ENCODE measurements at regions not wholly inside any gene's neighbourhood (a gene's known extent, or its start where the extent isn't known, plus 50 kb on each side); places are given as distances from the start of the nearest gene placed in this dataset.

DNA sequence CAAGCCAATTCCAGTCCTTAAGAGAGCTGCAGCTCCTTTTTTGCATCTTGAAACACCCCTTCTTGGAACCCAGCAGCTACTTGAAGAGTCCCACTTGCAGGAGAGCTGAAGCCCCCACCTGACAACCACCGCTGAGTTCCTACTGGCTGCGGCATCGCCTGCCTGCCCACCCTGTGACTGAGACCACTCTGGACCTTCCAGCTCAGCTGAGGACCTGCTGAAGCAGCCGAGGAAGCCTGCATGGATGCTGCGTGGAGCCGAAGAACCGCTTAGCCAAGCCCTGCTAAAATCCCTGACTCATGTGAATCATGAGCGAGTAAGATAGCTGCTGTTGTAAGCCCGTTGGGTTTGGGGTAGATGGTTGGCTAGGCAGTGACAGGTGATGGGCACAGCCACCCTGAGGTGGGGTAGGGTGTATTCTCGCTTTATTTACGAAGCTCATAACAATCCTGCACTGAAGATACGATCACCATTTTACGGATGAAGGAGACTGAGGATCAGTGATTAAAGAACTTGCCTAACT lies 78.4 kb downstream of the INHBB start:
- DNase-seq (ENCODE audit: low read depth, low spot score): no peak
- H3K27ac ChIP-seq: no peak overlapping the region

DNA sequence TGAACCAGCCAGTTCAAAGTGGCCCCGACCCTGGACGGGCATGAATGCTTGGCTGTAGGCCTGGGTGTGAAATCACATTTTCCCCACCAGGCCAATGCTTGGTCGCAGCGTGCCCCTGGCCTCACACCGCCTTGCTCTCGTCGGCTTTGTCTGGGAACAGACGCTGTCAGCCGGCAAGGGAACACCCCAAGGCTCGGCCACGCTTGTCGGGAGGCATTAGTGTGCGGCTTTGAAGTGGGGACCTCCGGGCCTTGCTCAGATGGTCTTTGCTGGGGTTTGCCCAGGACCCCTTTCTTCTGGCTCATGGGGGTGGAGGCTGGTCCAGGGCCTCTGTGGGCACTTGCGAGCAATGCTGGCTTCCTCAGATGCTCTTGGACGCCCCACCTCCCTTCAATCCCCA lies 79.1 kb downstream of the INHBB start:
- no peak for DNase-seq (ENCODE audit: low read depth, low spot score)
- H3K27ac ChIP-seq: no peak overlapping the region

DNA sequence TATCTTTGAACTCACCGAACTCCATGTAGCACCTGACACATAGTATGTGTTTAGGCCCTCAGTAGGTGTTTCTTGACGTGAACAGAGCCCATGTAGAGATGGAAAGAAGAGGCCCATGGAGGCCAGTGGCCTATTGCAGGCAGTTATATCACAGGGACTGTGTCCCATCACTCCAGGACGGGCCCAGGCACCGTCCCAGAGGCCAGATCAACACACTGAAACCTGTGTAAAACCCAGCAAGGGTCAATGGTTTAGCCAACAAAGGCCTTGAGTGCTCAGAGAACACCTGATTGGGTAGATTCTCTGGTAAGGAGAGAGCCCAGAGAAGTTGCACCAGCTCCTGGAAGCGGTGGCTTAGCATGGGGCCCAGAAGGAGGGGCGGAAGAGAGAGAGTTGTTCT lies 82.8 kb downstream of the INHBB start:
- no peak for DNase-seq (ENCODE audit: low read depth, low spot score)
- no peak overlapping the region for H3K27ac ChIP-seq

DNA sequence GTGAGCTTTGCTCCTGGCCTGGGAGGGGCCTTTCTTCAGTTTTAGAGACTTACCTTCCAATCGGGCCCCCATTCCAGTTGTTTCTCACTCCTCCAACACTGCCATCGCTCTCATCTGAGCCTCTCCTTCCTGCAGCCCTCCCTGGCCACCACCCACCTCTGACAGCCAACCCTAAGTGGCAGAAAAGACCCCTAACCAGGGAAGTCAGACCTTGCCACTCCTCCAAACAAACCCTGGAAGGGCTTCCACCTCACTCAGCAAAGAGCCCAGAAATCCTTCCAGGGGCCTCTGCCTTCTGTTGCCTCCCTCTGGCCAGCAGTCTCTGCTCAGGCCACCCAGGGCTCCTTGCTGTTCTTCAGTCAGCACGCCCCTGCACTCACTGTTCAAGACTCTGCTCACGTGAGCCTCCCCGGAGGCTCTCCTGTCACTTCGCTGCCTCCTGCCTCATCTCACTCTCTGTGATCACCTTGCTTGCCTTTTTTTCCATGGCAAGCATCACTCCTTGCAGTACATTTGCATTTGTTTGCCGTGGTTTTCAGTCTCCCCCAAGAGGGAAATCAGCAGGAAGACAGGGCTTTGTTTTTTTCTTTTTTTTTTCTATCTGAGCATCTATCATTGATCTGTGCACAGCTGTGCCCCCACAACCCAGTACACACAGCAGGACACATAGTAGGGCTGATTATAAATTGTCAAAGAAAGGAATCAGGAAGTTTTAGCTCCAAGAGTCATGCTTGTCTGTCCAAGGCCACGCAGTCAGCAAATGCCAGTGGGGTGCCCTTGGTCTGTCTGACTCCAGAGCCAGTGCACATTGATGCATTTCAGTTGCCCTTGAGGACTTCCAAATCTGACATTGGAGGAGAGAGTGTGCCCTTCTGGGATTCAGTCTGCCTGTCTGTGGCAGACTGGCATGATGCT lies 83.9 kb downstream of the INHBB start:
- no peak overlapping the region for H3K27ac ChIP-seq
- no peak for DNase-seq (ENCODE audit: low read depth, low spot score)

DNA sequence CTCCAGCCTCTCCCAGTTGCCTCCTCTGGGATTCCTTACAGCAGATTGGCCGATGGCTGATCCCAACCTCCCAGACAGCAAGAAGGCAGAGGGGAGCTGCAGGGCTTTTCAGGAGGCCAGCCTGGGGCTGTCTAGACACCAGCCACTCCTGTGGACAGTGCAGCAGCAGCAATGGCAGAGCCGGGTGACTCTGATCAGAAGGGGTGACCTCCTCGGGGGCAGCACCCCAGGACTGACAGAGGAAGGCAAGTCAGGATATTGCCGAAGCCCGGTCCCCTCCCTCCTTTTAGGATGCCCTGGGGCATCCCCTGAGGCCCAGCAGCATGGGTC lies 84.5 kb downstream of the INHBB start:
- no peak for DNase-seq (ENCODE audit: low read depth, low spot score)
- H3K27ac ChIP-seq: no peak overlapping the region

DNA sequence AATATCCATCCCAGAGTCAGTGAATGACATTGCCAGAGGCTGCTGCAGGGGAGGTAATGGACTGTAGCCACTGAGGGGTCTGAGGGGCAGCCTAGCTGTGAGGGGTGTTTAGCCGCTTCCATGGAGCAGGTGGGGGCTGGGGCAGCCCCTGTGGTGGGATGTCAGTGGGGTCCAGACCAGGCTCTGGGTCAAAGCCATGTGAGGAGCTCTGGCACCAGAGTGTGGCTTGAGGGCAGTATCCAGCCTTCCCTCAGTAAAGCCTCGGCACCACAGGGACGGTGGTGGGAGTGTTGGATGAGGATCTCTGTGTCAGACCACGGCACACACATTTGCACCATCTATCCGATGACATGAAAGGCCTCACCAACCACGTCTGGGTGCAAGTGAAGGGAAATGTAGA lies 85.0 kb downstream of the INHBB start:
- DNase-seq (ENCODE audit: low read depth, low spot score): no peak
- no peak overlapping the region for H3K27ac ChIP-seq

DNA sequence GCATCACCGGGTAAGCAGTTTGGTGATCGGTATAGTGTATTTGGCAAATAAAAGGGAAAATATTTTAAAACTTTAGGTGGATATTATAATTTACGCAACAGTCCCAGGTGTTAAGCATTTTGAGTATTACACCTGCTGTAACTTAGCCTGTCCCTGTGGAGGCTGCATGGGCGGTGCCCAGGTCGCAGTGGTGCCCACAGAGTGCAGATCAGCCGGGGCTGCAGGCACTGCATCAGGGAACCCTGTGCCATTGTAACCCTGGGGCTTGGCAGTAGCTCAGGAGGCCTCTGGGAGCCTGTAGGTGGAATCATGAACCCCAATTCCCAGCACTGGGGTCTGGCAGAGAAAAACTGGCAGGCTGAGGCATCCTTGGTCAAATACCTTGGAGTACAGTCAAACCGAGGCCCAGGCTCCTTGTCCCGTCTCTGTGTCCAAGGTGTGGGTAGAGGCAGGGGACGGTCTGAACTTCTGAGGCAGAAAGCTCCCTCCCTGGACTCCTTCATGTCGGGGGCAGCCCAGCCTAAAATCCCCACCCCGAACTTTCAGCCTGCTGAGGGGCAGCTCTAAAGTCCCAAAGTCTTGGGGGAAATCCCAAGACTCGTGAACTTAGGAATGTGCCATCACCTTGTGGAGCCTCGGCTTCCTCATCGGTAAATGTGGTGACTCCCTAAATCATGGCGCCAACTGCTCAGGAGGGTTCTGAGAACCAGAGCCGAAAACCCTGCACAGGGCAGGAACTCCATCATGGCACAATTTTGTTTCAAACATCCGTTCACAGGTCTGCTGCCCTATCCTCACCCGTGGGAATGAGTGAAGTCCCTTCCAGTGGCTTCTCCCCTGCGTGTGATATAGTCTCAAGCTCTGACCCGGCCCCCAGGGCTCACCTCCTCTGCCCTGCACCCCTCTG lies 85.7 kb downstream of the INHBB start:
- DNase-seq (ENCODE audit: low read depth, low spot score): no peak
- H3K27ac ChIP-seq: no peak overlapping the region

DNA sequence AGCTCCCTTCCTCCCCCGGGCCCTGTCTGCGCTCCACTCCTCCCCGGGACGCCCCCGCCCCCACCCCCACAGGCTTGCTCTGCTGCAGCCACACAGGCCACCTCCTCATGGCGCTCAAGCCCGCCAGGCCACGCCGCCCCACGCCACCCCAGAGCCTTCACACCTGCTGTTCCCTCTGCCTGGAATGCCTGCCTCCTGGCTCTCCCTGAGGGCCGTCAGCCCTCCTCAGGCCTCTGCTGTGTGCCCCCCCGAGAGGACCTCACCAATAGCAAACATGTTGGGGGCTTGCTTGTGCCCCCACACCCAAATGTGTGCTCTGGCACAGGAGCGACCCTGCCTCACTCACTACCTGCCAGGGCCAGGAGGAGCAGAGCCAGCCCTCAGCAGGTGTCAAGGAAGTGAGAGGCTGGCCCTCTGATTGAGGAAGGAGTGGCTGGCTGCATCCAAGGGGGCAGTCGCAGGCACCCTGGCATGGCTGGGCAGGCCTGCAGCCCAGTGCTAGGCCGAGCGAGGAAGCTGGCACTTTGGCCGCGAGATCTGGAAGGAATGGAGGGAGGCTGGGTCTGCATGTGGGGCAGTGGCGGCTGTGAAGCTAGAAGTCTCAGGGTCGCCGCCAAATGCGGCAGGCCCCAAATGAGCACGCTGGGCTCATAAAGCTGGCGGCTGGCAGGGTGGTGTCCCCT lies 86.5 kb downstream of the INHBB start:
- no peak for DNase-seq (ENCODE audit: low read depth, low spot score)
- no peak overlapping the region for H3K27ac ChIP-seq

DNA sequence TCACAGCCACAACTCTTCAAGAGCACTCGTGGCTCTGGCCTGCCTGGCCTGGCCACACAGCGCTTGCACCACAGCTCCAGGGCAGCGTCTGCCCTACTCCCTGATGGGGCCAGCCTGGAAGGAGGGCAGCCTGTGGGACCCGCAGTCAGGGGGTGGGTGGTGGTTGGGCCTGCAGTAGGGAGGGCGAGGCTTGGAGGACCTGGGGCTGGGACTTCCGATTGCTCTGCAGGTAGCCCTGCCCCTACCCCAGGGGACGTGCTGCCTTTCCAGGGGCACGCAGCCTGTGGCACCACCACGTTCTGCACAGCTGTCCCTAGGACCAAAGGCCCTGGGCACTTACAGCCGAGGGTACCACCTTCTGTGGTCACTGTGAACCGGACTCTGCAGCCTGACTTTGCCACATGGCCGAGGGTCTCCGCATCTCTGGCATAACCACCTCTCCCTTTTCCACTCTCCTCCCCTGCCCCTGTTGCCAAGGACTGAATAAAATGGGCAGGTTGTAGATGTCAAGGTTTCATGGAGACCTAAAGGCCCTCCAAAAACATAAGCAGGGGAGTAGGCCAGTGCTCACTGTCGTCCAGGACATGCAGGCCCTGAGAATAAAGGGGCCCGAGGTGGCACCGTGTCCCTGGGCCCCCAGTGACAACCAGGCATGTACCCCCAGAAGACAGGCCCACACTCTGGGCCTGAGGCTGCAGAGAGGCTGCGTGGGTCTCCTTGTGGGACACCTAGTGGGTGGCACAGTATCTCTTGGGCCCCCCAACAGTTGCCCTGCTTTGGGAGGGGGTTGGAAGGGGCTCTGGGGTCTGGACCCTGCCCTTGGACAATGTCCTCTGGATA lies 87.3 kb downstream of the INHBB start:
- DNase-seq (ENCODE audit: low read depth, low spot score): no peak
- H3K27ac ChIP-seq: no peak overlapping the region

DNA sequence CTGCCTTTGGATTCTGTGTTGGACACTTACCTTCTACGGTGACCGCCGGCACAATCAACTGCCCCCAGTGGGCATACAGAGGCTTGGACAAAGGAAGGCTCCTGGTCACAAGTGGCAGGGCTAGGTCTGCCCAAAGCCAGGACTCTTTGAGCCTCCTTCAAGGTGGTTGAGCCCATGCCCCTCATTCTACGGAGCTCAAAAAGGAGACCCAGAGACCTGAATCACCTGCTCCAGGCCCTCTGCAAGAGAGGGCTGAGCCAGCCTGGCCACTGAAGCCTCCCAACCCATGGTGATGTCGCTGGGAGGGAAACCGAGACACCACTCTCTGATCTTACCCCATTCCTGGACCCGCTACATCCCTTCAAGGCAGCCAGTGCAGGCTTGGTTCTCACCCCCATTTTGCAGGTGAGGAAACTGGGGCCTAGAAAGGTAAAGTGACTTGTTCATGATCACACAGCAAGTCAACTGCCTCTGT lies 87.9 kb downstream of the INHBB start:
- no peak for DNase-seq (ENCODE audit: low read depth, low spot score)
- H3K27ac ChIP-seq: no peak overlapping the region

DNA sequence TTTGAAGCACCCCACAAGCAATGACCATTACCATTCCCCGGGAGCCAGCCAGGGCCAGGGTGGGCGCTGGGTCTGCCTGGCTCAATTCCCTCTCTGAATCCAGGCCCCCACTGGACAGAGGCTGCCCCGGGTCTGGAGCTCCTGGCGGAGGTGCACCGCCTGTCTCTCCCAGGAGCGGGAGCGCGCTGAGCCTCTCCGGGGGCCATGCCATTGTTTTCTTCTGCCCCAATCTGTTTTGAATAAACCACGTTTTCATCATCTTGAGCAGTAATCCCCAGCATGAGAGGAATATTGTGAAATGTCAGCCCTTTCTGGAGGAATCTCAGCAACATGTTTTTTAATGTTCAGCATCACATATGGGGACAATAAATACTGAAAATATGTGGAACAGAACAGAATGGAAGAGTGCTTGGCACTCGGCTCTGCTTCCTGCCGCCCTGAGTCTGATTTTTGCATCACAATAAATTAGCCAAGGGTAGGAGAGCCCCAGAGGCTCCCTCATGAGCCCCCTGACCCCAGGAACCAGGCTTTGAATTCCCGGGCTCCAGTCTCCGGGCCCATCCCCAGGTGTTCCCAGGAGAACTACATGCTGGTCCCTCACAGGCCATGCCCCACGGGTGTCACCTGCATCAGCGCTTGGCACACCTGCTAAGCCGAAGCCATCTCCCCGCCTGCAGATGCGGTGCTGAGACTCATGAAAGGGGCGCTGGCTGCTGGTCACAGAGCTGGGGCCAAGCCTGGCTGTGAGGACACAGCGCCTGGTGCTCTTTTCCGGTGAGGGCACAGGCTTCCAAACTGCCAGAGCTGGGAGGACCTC lies 88.8 kb downstream of the INHBB start:
- no peak for DNase-seq (ENCODE audit: low read depth, low spot score)
- no peak overlapping the region for H3K27ac ChIP-seq

DNA sequence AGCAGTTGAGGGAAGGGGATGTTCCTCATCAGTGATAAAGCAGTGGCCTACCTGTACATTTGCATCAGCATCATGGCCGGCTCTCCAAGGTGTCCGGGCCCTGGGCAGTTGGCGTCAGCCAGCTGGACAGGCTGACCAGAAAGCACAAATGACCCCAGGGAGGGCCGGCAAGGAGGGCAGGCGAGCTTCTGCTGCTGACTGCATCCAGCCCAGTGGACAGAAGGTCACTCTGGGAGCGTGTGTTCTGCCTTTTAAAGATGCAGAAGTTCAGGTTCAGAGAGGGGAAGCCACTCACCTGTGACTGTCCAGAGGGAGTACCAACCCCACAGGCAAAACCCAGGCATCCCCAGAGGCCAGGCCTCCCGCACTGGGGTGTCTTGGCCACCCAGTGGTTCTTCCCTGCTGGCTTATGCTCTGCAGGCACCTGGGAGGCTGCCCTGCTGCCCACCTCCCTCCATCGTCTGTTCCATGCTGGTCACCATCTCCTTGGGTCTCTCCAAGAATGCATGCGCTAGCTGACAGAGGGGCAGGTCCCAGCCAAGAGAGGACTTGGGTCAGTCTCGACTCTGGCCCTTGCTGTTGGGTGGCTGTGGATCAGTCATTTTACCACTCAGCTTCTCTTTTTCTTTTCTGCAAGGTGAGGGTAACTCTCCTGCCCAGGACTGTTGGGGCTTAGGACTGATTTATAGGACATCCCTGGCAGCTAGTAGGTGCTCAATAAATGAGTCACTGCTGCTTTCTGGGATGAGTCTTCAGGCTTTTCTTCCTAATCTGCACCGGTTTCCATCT lies 89.9 kb downstream of the INHBB start:
- no peak overlapping the region for H3K27ac ChIP-seq
- no peak for DNase-seq (ENCODE audit: low read depth, low spot score)

DNA sequence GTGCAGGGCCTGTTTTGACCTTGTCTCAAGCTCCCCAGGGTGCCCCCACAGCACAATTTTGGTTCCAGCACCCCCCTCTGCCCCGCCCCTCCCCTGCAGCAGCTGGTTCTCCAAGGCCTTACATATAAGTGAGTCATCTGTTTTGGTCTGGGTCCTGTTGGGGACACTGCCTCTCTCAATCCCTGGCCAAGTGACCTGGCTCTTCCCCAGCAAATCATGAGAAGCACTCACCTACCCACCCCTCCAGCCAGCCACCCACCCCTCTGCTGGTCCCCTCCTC lies 90.5 kb downstream of the INHBB start:
- no peak overlapping the region for H3K27ac ChIP-seq
- DNase-seq (ENCODE audit: low read depth, low spot score): no peak

DNA sequence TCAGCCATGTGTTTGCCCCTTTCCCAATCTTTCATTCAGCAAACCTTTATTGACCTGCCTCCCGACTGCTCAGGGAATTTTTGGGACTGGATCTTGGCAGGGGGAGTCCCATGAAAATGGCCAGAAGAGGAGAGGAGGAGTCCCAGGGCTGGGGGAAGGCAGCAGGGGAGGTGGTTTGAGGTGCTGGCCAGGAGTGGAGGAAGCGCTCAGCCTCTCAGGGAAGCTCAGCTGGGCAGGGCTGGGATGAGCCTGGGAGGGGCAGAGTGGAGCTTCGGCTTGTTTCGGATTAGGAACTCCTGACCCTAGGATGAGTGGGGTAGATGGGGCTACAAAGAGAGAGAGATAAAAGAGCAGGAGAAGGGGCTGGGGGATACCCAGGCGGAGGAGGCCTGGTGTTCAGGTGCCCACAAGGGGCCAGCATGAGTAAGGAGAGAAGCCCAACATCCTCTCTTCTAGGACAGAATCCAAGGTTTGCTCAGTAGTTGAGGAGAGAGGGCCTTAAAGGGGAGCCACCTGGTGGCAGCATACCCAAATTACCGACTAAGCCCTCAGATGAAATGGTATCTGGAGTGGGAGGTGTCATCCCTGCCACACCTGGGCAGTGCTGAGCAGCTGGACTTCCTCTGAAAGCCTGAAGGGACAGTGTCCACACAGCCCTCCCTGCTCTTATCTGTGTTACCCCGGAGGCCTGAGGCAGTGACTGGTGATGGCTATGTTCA lies 91.1 kb downstream of the INHBB start:
- no peak overlapping the region for H3K27ac ChIP-seq
- no peak for DNase-seq (ENCODE audit: low read depth, low spot score)

DNA sequence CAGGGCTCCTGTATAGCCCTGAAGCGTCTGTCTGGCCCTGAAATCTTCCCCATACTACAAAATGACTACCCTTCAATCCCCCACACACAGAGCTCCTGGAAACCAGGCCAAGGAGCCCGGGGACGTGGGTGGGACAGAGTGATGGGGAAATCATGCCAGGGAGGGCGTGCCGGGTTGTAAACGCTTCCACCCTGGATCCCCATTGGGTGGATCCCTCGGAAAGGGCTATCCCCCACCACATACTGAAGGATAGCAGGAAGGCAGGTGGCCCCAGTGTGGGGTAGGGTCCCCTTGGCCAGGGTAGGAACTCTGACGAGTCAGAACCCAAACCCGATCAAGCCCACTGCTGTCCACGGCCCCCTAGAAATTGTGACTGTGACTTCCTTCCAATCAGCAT lies 91.7 kb downstream of the INHBB start:
- H3K27ac ChIP-seq: no peak overlapping the region
- no peak for DNase-seq (ENCODE audit: low read depth, low spot score)

DNA sequence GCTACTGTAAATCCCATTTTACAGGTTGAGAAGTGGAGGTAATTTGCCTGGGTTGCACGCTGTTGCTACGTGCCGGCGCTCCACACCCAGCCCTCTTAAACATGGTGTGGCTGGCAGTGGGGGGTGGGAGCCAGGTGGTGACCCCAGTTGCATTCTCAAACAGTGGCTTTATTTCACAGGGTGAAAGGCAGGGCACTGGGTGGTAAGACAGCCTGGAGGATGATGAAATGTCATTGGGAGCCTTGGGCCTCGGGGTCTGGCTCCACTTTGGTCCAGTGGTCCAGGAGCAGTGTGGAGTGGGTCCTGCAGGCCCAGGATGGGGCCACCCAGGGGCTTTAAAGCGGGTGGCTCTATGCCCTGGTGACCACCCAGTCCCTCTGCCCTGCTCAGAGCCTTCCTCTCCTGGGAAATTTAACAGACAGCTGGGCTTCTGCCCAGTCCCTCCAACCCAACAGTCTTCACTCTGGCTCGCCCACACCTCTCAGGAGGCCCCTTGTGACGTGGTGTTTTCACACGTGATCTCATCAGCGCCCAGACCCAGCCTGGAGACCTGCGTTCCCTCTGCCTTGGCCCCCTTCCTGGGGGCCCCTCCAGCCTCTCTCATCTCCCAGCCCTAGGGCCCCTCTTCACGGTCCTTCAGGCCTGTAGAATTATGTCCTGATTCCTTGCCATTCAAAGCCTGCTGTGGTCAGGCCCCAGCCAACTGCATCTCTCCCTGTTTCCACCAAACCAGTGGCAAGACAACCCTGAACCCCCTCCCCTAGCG lies 92.5 kb downstream of the INHBB start:
- H3K27ac ChIP-seq: no peak overlapping the region
- no peak for DNase-seq (ENCODE audit: low read depth, low spot score)

DNA sequence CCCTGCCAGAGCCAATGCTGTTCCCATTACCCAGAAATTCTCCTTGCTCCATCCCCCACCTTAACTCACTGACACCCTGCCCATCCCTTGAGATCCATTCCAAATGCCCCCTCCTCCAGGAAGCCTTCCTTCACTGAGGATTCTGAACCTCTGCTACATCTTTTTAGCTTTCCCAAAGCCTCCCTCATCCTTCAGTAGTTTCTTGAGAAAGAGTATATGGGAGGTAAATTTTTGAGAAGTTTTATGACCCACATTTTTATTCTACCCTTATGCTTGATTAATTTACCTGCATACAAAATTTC lies 93.1 kb downstream of the INHBB start:
- H3K27ac ChIP-seq: no peak overlapping the region
- DNase-seq (ENCODE audit: low read depth, low spot score): no peak

Measured in epithelial cell of prostate (primary cell).